KMS-11 (cell line): ENCODE measurements at regions not wholly inside any gene's neighbourhood (a gene's known extent, or its start where the extent isn't known, plus 50 kb on each side); places are given as distances from the start of the nearest gene placed in this dataset.

ENCODE experiments used
- H2AFZ ChIP-seq: fragments of 200-600 bp; sonication (generic); 2 replicates; pipeline ENCODE4 v1.6.1; 2016; ENCODE audit warnings: antibody characterized with exemption, mixed run types, low read depth
- H3K27ac ChIP-seq: fragments of 200-600 bp; sonication (generic); 2 replicates; pipeline ENCODE4 v1.6.1; 2016; ENCODE audit warnings: mild to moderate bottlenecking, mixed run types
- H3K27me3 ChIP-seq: fragments of 200-600 bp; sonication (generic); 2 replicates; pipeline ENCODE4 v1.6.1; 2017; ENCODE audit warnings: mild to moderate bottlenecking, low read depth, mixed run types, moderate library complexity; ENCODE audit not compliant: insufficient read depth
- H3K36me3 ChIP-seq: fragments of 200-600 bp; sonication (generic); 2 replicates; pipeline ENCODE4 v1.6.1; 2017; ENCODE audit warnings: mild to moderate bottlenecking, mixed run types; ENCODE audit not compliant: insufficient read depth
- H3K4me1 ChIP-seq: fragments of 200-600 bp; sonication (generic); 2 replicates; pipeline ENCODE4 v1.6.1; 2016; ENCODE audit warnings: mild to moderate bottlenecking, low read depth, mixed run types; ENCODE audit not compliant: poor library complexity, severe bottlenecking
- H3K4me2 ChIP-seq: fragments of 200-600 bp; sonication (generic); 2 replicates; pipeline ENCODE4 v1.7.0; 2016; ENCODE audit warnings: mild to moderate bottlenecking, mixed run types
- H3K4me3 ChIP-seq: fragments of 200-600 bp; sonication (generic); IDR thresholded peaks from 2 replicates; pipeline ENCODE4 v1.6.1; 2017; ENCODE audit warnings: low read depth, low read length, mixed read lengths; ENCODE audit not compliant: insufficient read depth
- H3K79me2 ChIP-seq: fragments of 200-600 bp; sonication (generic); 2 replicates; pipeline ENCODE4 v1.6.1; 2016; ENCODE audit warnings: low read depth, mixed run types; ENCODE audit not compliant: insufficient read depth
- H3K9ac ChIP-seq: fragments of 200-600 bp; sonication (generic); 2 replicates; pipeline ENCODE4 v1.6.1; 2016; ENCODE audit warnings: mild to moderate bottlenecking, mixed run types
- H4K20me1 ChIP-seq: fragments of 200-600 bp; sonication (generic); 2 replicates; pipeline ENCODE4 v1.6.1; 2016; ENCODE audit warnings: mild to moderate bottlenecking, mixed run types; ENCODE audit not compliant: insufficient read depth
- TF ChIP-seq, protein P1 (sequence below): fragments of 200-600 bp; sonication (generic); conservative IDR thresholded peaks from 2 replicates; pipeline ENCODE4 v1.6.1; 2017; ENCODE audit warnings: low read depth, mild to moderate bottlenecking, antibody characterized with exemption, low read length, moderate library complexity, mixed read lengths

- no peak overlapping the region for H3K4me3 ChIP-seq
- no peaks in the 10 kb centered on the region for H3K4me1 ChIP-seq
- no peaks in the 10 kb centered on the region for H4K20me1 ChIP-seq
- H3K27ac ChIP-seq = no peak overlapping the region
- no peak overlapping the region for H3K9ac ChIP-seq
- H3K36me3 ChIP-seq = no peaks in the 10 kb centered on the region
- H3K4me2 ChIP-seq = no peak overlapping the region
- TF ChIP-seq, protein P1, sequence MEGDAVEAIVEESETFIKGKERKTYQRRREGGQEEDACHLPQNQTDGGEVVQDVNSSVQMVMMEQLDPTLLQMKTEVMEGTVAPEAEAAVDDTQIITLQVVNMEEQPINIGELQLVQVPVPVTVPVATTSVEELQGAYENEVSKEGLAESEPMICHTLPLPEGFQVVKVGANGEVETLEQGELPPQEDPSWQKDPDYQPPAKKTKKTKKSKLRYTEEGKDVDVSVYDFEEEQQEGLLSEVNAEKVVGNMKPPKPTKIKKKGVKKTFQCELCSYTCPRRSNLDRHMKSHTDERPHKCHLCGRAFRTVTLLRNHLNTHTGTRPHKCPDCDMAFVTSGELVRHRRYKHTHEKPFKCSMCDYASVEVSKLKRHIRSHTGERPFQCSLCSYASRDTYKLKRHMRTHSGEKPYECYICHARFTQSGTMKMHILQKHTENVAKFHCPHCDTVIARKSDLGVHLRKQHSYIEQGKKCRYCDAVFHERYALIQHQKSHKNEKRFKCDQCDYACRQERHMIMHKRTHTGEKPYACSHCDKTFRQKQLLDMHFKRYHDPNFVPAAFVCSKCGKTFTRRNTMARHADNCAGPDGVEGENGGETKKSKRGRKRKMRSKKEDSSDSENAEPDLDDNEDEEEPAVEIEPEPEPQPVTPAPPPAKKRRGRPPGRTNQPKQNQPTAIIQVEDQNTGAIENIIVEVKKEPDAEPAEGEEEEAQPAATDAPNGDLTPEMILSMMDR = no peak
- no peak overlapping the region for H2AFZ ChIP-seq
- no peaks in the 10 kb centered on the region for H3K79me2 ChIP-seq
- H3K27me3 ChIP-seq = no peaks in the 10 kb centered on the region
Measured at GRCh38 chr18:75612456-75612855, 185.0 kb upstream of the SMIM21 start.

GRCh38 chr18:75607701-75608100 is 180.2 kb upstream of the SMIM21 start:
- TF ChIP-seq, protein P1 = no peak
- no peaks in the 10 kb centered on the region for H3K4me1 ChIP-seq
- H3K27me3 ChIP-seq = no peaks in the 10 kb centered on the region

DNA sequence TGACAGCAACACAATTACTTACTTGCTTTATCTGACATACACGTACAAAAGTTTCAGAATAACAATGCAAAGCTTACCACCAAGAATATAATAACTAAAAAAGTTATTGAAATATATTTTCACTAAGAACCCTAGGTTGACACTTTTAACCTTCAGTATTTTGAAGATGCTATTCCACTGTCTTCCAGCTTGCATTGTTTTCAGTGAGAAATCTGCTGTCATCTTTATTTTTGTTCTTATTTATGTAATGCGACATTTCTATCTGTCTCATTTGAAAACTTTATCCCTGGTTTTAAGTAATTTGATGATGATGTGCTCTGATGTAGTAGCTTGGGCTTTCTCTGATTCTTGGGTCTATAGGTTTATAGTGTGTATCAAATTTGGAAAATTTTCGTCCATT is 165.0 kb upstream of the SMIM21 start:
- TF ChIP-seq, protein P1 = no peak
- no peak overlapping the region for H3K4me3 ChIP-seq

More at GRCh38 chr18:75607701-75608100, 180.2 kb upstream of the SMIM21 start:
- Histone ChIP-seq H4K20me1 (no peaks in the 10 kb centered on the region), H3K9ac (no peak overlapping the region), H3K4me2 (no peak overlapping the region), H2AFZ (no peak overlapping the region), H3K79me2 (no peaks in the 10 kb centered on the region), H3K36me3 (no peaks in the 10 kb centered on the region), H3K27ac (no peak overlapping the region), H3K4me3 (no peak overlapping the region)

GRCh38 chr18:75588412-75588811 is 160.9 kb upstream of the SMIM21 start:
- H3K4me2 ChIP-seq = no peak overlapping the region
- H3K79me2 ChIP-seq = no peaks in the 10 kb centered on the region
- H2AFZ ChIP-seq = no peak overlapping the region
- H3K9ac ChIP-seq = no peak overlapping the region
- no peak overlapping the region for H3K4me3 ChIP-seq
- TF ChIP-seq, protein P1 = no peak
- no peaks in the 10 kb centered on the region for H4K20me1 ChIP-seq
- no peaks in the 10 kb centered on the region for H3K27me3 ChIP-seq
- no peaks in the 10 kb centered on the region for H3K36me3 ChIP-seq
- H3K4me1 ChIP-seq = no peaks in the 10 kb centered on the region
- H3K27ac ChIP-seq = no peak overlapping the region

More for the DNA sequence above, 165.0 kb upstream of the SMIM21 start:
- Histone ChIP-seq H3K27me3 (no peaks in the 10 kb centered on the region), H3K27ac (no peak overlapping the region), H3K4me2 (no peak overlapping the region), H3K36me3 (no peaks in the 10 kb centered on the region), H4K20me1 (no peaks in the 10 kb centered on the region), H2AFZ (no peak overlapping the region), H3K79me2 (no peaks in the 10 kb centered on the region), H3K4me1 (no peaks in the 10 kb centered on the region), H3K9ac (no peak overlapping the region)
